GM10266 (cell line): ENCODE measurements at regions not wholly inside any gene's neighbourhood (a gene's known extent, or its start where the extent isn't known, plus 50 kb on each side); places are given as distances from the start of the nearest gene placed in this dataset.

Source experiments
- DNase-seq: peaks from one replicate; pipeline ENCODE4 v3.0.0; 2012; ENCODE audit errors: extremely low spot score
- CTCF ChIP-seq: IDR thresholded peaks from 2 replicates; pipeline ENCODE4 v1.5.1; 2012; ENCODE audit warnings: mild to moderate bottlenecking, low read depth; ENCODE audit not compliant: control insufficient read depth, insufficient read depth; ENCODE audit errors: missing control alignments

GRCh38 chr12:91897025-91897515, 248.6 kb downstream of the BTG1 start:
- TF ChIP-seq CTCF: no peak
- no peak for DNase-seq

GRCh38 chr12:91896286-91897024, 249.2 kb downstream of the BTG1 start:
- no peak for TF ChIP-seq CTCF

GRCh38 chr12:91894911-91895310, 250.7 kb downstream of the BTG1 start:
- TF ChIP-seq CTCF: no peak

More at GRCh38 chr12:91896286-91897024, 249.2 kb downstream of the BTG1 start:
- no peak for DNase-seq

GRCh38 chr12:91893476-91893875, 252.2 kb downstream of the BTG1 start:
- no peak for TF ChIP-seq CTCF
- no peak for DNase-seq

More at GRCh38 chr12:91894911-91895310, 250.7 kb downstream of the BTG1 start:
- DNase-seq: no peak

GRCh38 chr12:91892081-91892855, 253.4 kb downstream of the BTG1 start:
- TF ChIP-seq CTCF: no peak
- DNase-seq: no peak

GRCh38 chr12:91890742-91891141, 254.9 kb downstream of the BTG1 start:
- TF ChIP-seq CTCF: no peak
- DNase-seq: no peak

GRCh38 chr12:91889910-91890309, 255.7 kb downstream of the BTG1 start:
- no peak for TF ChIP-seq CTCF
- no peak for DNase-seq
